Gastroesophageal sphincter (tissue), 3 donors: ENCODE measurements at regions not wholly inside any gene's neighbourhood (a gene's known extent, or its start where the extent isn't known, plus 50 kb on each side); places are given as distances from the start of the nearest gene placed in this dataset.

Experiments
- CTCF ChIP-seq, 4 experiments: fragments of 200-600 bp in 2 of 4; fragments of 450-650 bp in 2 of 4; sonication (generic) in 1 of 4; IDR thresholded peaks; one replicate each; pipeline ENCODE4 v1.5.1; 2017 to 2019; ENCODE audit warnings: antibody characterized with exemption in 4 of 4, mild to moderate bottlenecking in 2 of 4, moderate library complexity in 2 of 4
- POLR2A ChIP-seq, 2 donors: fragments of 450-650 bp; IDR thresholded peaks; one replicate each; pipeline ENCODE4 v1.6.1; 2017; ENCODE audit warnings: antibody characterized with exemption in 2 of 2, mild to moderate bottlenecking in 2 of 2, moderate library complexity in 1 of 2

DNA sequence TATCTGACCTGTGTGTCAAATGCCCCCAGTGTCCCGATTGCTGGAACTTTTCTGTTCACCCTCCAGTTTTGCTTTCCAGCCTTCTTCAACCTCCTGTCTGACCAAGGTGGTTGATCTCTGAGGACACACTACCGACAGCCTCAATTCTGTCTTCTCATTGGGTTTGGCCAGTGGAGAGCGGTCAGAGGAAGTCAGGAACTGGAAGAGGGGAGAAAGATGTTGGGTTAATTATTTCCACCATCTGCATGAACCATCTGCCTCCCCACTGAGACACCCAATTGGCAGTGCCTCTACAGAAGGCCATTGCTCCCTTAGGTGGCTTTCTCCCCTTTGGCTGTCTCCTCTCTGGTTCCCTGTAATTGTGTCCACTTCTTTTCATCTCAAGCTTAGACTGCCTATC is 154.3 kb upstream of the RAI14 start:
- TF ChIP-seq CTCF (IDR thresholded peaks at IDR 0.05) (no peak), POLR2A (IDR thresholded peaks at IDR 0.05) (no peak)
